Activated T-helper 17 cell treated with anti-CD3 and anti-CD28 coated beads, Interleukin-2, amount 50 U/mL, for 72 hours (primary cell): ENCODE measurements at regions not wholly inside any gene's neighbourhood (a gene's known extent, or its start where the extent isn't known, plus 50 kb on each side); places are given as distances from the start of the nearest gene placed in this dataset.

ENCODE experiments used
- ATAC-seq: fragments of 150-1000 bp; cut with Tn5 transposase; replicated peaks from 2 replicates; pipeline ENCODE4 v1.10.0; 2021; ENCODE audit warnings: mild to moderate bottlenecking, moderate library complexity
- H3K27ac Mint-ChIP-seq: one replicate; pipeline ENCODE4 v1.8.0; 2022; ENCODE audit warnings: mixed read lengths
- H3K27me3 Mint-ChIP-seq: one replicate; pipeline ENCODE4 v1.8.0; 2022; ENCODE audit warnings: mixed read lengths
- H3K36me3 Mint-ChIP-seq: one replicate; pipeline ENCODE4 v1.8.0; 2022; ENCODE audit warnings: low read depth, mild to moderate bottlenecking, mixed read lengths
- H3K4me1 Mint-ChIP-seq: one replicate; pipeline ENCODE4 v1.8.0; 2022; ENCODE audit warnings: mixed read lengths
- H3K4me3 Mint-ChIP-seq: one replicate; pipeline ENCODE4 v1.8.0; 2022; ENCODE audit warnings: mild to moderate bottlenecking, mixed read lengths
- H3K9me3 Mint-ChIP-seq: one replicate; pipeline ENCODE4 v1.8.0; 2022; ENCODE audit warnings: mixed read lengths

DNA sequence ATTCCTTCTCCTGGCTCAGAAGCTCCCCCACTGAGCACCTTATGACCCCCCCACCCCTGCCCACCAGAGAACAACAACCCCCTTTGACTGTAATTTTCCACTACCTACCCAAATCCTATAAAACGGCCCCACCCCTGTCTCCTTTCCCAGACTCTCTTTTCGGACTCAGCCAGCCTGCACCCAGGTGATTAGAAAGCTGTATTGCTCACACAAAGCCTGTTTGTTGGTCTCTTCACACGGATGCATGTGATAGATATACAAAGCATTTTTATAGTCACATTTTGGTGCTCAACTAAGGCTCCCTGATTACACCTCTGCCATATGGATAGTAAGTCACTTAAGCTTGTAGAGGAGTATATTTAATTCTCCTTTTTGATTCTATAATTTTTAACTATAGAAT is 985.8 kb downstream of the REEP3 start:
- Mint-ChIP-seq H3K9me3 (no peaks in the 10 kb centered on the region), H3K27me3 (no peaks in the 10 kb centered on the region), H3K4me1 (no peaks in the 10 kb centered on the region), H3K36me3 (no peaks in the 10 kb centered on the region), H3K27ac (no peak overlapping the region), H3K4me3 (no peak overlapping the region)
- ATAC-seq: no peak

DNA sequence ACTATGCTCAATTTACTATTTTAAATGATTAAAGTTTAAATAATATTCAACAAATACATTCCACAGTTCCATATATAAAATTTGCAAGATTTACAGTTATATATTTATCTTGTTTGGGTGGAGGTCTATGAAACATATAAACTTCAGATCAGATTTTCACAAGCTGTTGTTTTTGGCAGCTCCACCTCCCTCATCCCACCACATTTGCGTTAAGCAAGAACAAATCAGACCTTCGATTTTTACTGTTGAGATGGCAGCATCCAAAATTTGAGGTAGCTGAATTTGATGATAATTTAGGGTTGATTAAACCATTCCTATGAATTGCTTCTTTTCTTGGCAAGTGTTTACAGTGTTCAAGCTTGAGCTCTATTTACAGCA is 986.4 kb downstream of the REEP3 start:
- Mint-ChIP-seq H3K4me1 (no peaks in the 10 kb centered on the region), H3K36me3 (no peaks in the 10 kb centered on the region), H3K27ac (no peak overlapping the region), H3K27me3 (no peaks in the 10 kb centered on the region), H3K9me3 (no peaks in the 10 kb centered on the region), H3K4me3 (no peak overlapping the region)
- no peak for ATAC-seq

GRCh38 chr10:64508029-64508661 is 986.9 kb downstream of the REEP3 start:
- Mint-ChIP-seq H3K4me1 (no peaks in the 10 kb centered on the region), H3K27ac (no peak overlapping the region), H3K27me3 (no peaks in the 10 kb centered on the region), H3K9me3 (no peaks in the 10 kb centered on the region), H3K36me3 (no peaks in the 10 kb centered on the region), H3K4me3 (no peak overlapping the region)
- no peak for ATAC-seq

GRCh38 chr10:64515970-64516699 is 994.9 kb downstream of the REEP3 start:
- Mint-ChIP-seq H3K4me1 (no peaks in the 10 kb centered on the region), H3K27ac (no peak overlapping the region), H3K27me3 (no peaks in the 10 kb centered on the region), H3K4me3 (no peak overlapping the region), H3K36me3 (no peaks in the 10 kb centered on the region), H3K9me3 (no peaks in the 10 kb centered on the region)
- no peak for ATAC-seq

GRCh38 chr10:64518456-64518855 is 997.3 kb downstream of the REEP3 start:
- Mint-ChIP-seq H3K27ac (no peak overlapping the region), H3K4me3 (no peak overlapping the region), H3K36me3 (no peaks in the 10 kb centered on the region), H3K4me1 (no peaks in the 10 kb centered on the region), H3K9me3 (no peaks in the 10 kb centered on the region), H3K27me3 (no peaks in the 10 kb centered on the region)
- ATAC-seq: no peak

GRCh38 chr10:64519427-64519826 is 998.2 kb downstream of the REEP3 start:
- H3K36me3 Mint-ChIP-seq: no peaks in the 10 kb centered on the region

GRCh38 chr10:64519831-64520230 is 998.6 kb downstream of the REEP3 start:
- no peaks in the 10 kb centered on the region for H3K36me3 Mint-ChIP-seq

More at GRCh38 chr10:64519427-64519826, 998.2 kb downstream of the REEP3 start:
- Mint-ChIP-seq H3K9me3 (no peaks in the 10 kb centered on the region), H3K4me1 (no peaks in the 10 kb centered on the region), H3K27ac (no peak overlapping the region), H3K27me3 (no peaks in the 10 kb centered on the region), H3K4me3 (no peak overlapping the region)
- ATAC-seq: no peak

GRCh38 chr10:64523065-64523759 is 1002.0 kb downstream of the REEP3 start:
- H3K27me3 Mint-ChIP-seq: no peaks in the 10 kb centered on the region
- no peak for ATAC-seq
- H3K36me3 Mint-ChIP-seq: no peaks in the 10 kb centered on the region
- no peak overlapping the region for H3K4me3 Mint-ChIP-seq
- H3K9me3 Mint-ChIP-seq: no peaks in the 10 kb centered on the region
- H3K27ac Mint-ChIP-seq: no peak overlapping the region
- no peaks in the 10 kb centered on the region for H3K4me1 Mint-ChIP-seq

More at GRCh38 chr10:64519831-64520230, 998.6 kb downstream of the REEP3 start:
- H3K9me3 Mint-ChIP-seq: no peaks in the 10 kb centered on the region
- no peak overlapping the region for H3K4me3 Mint-ChIP-seq
- no peaks in the 10 kb centered on the region for H3K27me3 Mint-ChIP-seq
- no peaks in the 10 kb centered on the region for H3K4me1 Mint-ChIP-seq
- no peak overlapping the region for H3K27ac Mint-ChIP-seq
- ATAC-seq: no peak

DNA sequence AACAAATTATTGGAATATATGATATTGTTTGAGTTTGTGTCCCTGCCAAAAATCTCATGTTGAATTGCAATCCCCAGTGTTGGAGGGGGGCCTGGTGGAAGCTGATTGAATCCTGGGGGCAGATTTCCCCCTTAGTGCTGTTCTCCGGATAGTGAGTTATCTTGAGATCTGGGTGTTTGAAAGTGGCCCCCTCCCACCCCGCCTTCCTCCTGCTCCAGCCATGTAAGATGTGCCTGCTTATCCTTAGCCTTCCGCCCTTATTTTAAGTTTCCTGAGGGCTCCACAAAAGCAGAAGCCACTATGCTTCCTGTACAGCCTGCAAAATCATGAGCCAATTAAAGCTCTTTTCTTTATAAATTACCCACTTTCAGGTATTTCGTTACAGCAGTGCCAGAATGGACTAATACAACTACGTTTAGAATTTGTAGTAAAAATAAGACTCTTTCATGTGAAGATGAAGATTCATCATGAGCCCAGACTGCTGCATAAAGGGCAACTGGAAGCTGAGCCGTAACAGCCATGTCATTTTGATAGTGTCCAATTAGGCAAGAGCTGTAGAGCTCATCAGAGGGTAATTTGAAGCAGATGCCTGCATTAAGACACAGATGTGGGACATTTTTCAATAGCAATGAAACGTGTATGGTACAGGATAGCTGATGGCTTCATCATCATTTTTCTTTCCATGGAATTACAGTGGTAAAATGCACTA is 1007.2 kb downstream of the REEP3 start:
- no peaks in the 10 kb centered on the region for H3K27me3 Mint-ChIP-seq
- no peak overlapping the region for H3K27ac Mint-ChIP-seq
- no peaks in the 10 kb centered on the region for H3K4me1 Mint-ChIP-seq
- no peak overlapping the region for H3K4me3 Mint-ChIP-seq
- no peaks in the 10 kb centered on the region for H3K9me3 Mint-ChIP-seq
- no peak for ATAC-seq
- H3K36me3 Mint-ChIP-seq: no peaks in the 10 kb centered on the region

- H3K9me3 Mint-ChIP-seq: no peaks in the 10 kb centered on the region
- no peak overlapping the region for H3K27ac Mint-ChIP-seq
- no peaks in the 10 kb centered on the region for H3K4me1 Mint-ChIP-seq
- no peak overlapping the region for H3K4me3 Mint-ChIP-seq
- H3K27me3 Mint-ChIP-seq: no peaks in the 10 kb centered on the region
- ATAC-seq: no peak
- H3K36me3 Mint-ChIP-seq: no peaks in the 10 kb centered on the region
Measured at GRCh38 chr10:64529003-64529350, 1007.8 kb downstream of the REEP3 start.

- Mint-ChIP-seq H3K36me3 (no peaks in the 10 kb centered on the region), H3K27me3 (no peaks in the 10 kb centered on the region)
Measured at GRCh38 chr10:64534616-64535015, 1013.4 kb downstream of the REEP3 start.

GRCh38 chr10:64535131-64535867 is 1014.1 kb downstream of the REEP3 start:
- no peak overlapping the region for H3K4me3 Mint-ChIP-seq

More at GRCh38 chr10:64534616-64535015, 1013.4 kb downstream of the REEP3 start:
- Mint-ChIP-seq H3K4me1 (no peaks in the 10 kb centered on the region), H3K9me3 (peaks cover 5% of the 10 kb centered on the region), H3K27ac (no peak overlapping the region), H3K4me3 (no peak overlapping the region)
- ATAC-seq: no peak

GRCh38 chr10:64537112-64537511 is 1015.9 kb downstream of the REEP3 start:
- H3K36me3 Mint-ChIP-seq: no peaks in the 10 kb centered on the region
- no peaks in the 10 kb centered on the region for H3K27me3 Mint-ChIP-seq
- no peak overlapping the region for H3K27ac Mint-ChIP-seq
- no peak overlapping the region for H3K4me3 Mint-ChIP-seq
- peaks cover 5% of the 10 kb centered on the region for H3K9me3 Mint-ChIP-seq
- no peak for ATAC-seq
- no peaks in the 10 kb centered on the region for H3K4me1 Mint-ChIP-seq

More at GRCh38 chr10:64535131-64535867, 1014.1 kb downstream of the REEP3 start:
- no peaks in the 10 kb centered on the region for H3K36me3 Mint-ChIP-seq
- no peak overlapping the region for H3K27ac Mint-ChIP-seq
- no peaks in the 10 kb centered on the region for H3K4me1 Mint-ChIP-seq
- H3K27me3 Mint-ChIP-seq: no peaks in the 10 kb centered on the region
- no peak for ATAC-seq
- peaks cover 5% of the 10 kb centered on the region for H3K9me3 Mint-ChIP-seq

GRCh38 chr10:64537928-64538327 is 1016.7 kb downstream of the REEP3 start:
- peaks cover 5% of the 10 kb centered on the region for H3K9me3 Mint-ChIP-seq
- H3K27ac Mint-ChIP-seq: no peak overlapping the region
- no peaks in the 10 kb centered on the region for H3K36me3 Mint-ChIP-seq
- H3K27me3 Mint-ChIP-seq: no peaks in the 10 kb centered on the region
- no peak for ATAC-seq
- H3K4me3 Mint-ChIP-seq: no peak overlapping the region
- no peaks in the 10 kb centered on the region for H3K4me1 Mint-ChIP-seq
